GM12892 (cell line): ENCODE measurements at regions not wholly inside any gene's neighbourhood (a gene's known extent, or its start where the extent isn't known, plus 50 kb on each side); places are given as distances from the start of the nearest gene placed in this dataset.
"Not testable (repeated sequence)": the region's sequence is repeated elsewhere in the genome, so short reads cannot be mapped to it uniquely, and the experiment has no call there.

Experiments used
- POLR2A ChIP-seq: IDR thresholded peaks from 2 replicates; pipeline ENCODE4 v1.6.1; 2011; ENCODE audit warnings: low read depth, low read length, control low read depth
- POLR2AphosphoS5 ChIP-seq: IDR thresholded peaks from 2 replicates; pipeline ENCODE4 v1.6.1; 2011; ENCODE audit warnings: low read depth, low read length, control low read depth

DNA sequence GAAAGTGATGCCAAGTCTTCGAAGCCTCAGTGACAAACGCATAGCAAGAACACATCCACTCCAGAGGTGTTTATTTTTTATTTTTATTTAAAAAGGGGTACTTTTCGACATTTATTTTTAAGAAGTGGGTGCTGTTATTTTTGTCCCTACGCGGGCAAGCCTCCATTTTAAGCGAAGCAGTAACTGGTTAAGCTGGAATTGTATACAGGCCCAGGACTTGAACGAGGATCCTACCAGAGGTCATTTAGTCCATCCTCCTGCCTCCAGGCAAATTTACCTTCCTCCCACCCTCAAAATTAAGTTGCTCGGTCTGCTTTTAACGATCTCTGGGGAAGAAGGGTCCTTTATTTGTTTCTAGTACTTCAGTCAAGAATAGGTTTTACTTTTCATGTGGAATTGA lies 130.6 kb upstream of the PLEKHM1 start:
- not testable (repeated sequence) for TF ChIP-seq POLR2AphosphoS5, POLR2A
